ENCODE measurements at regions not wholly inside any gene's neighbourhood (a gene's known extent, or its start where the extent isn't known, plus 50 kb on each side); places are given as distances from the start of the nearest gene placed in this dataset.

GRCh38 chr4:128596853-128597252 is 212.6 kb upstream of the JADE1 start:
- TF ChIP-seq MIXL1 (CRISPR knock-in tag; IDR thresholded peaks at IDR 0.05): no peak
- TF ChIP-seq NFE2L2 (IDR thresholded peaks at IDR 0.05; ENCODE audit: low read length): no peak
- no peak for TF ChIP-seq PHF8 (CRISPR knock-in tag; IDR thresholded peaks at IDR 0.05)
- TF ChIP-seq HNRNPUL1 (IDR thresholded peaks at IDR 0.05; ENCODE audit: low read depth, low read length): no peak
- TF ChIP-seq ZNF878 (CRISPR knock-in tag; IDR thresholded peaks at IDR 0.05): no peak
- TF ChIP-seq, protein P1, sequence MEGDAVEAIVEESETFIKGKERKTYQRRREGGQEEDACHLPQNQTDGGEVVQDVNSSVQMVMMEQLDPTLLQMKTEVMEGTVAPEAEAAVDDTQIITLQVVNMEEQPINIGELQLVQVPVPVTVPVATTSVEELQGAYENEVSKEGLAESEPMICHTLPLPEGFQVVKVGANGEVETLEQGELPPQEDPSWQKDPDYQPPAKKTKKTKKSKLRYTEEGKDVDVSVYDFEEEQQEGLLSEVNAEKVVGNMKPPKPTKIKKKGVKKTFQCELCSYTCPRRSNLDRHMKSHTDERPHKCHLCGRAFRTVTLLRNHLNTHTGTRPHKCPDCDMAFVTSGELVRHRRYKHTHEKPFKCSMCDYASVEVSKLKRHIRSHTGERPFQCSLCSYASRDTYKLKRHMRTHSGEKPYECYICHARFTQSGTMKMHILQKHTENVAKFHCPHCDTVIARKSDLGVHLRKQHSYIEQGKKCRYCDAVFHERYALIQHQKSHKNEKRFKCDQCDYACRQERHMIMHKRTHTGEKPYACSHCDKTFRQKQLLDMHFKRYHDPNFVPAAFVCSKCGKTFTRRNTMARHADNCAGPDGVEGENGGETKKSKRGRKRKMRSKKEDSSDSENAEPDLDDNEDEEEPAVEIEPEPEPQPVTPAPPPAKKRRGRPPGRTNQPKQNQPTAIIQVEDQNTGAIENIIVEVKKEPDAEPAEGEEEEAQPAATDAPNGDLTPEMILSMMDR (CRISPR knock-in tag; IDR thresholded peaks at IDR 0.05): no peak
- TF ChIP-seq GFI1 (CRISPR knock-in tag; IDR thresholded peaks at IDR 0.05; ENCODE audit: borderline replicate concordance): no peak
- TF ChIP-seq PATZ1 (CRISPR knock-in tag; IDR thresholded peaks at IDR 0.05): no peak
- no peak for TF ChIP-seq NR2F1 (CRISPR knock-in tag; IDR thresholded peaks at IDR 0.05)
- no peak for TF ChIP-seq EZH2 (conservative IDR thresholded peaks at IDR 0.05; ENCODE audit: low read depth, low read length)

Measured in HepG2 (cell line).